ENCODE measurements at regions not wholly inside any gene's neighbourhood (a gene's known extent, or its start where the extent isn't known, plus 50 kb on each side); places are given as distances from the start of the nearest gene placed in this dataset.

DNA sequence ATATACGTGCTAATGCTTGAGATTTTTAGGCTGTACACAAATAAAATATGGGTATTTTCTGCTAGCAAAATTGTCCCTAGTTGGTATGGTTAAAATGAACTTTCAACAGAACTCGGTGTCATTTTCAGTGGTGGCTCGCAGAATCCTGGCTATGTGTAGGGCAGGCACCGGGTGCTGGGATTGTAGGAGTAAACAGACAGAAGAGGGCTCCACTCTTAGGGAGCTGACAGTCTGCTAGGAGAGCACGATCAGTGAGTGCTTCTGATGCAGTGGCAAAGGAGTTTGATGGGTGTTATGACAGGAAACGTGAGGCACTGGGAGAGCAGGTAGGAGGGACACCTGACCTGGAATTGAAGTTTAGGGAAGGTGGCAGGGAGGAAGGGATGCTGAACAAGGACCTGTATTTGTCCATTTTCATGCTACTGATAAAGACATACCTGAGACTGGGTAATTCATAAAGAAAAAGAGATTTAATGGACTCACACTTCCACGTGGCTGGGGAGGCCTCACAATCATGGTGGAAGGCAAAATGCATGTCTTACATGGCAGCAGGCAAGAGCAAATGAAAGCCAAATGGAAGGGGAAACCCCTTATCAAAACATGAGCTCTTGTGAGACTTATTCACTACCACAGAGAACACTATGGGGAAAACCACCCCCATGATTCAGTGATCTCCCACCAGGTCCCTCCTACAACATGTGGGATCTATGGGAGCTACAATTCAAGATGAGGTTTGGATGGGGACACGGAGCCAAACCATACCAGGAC, 105.4 kb upstream of the LCLAT1 start:
- Histone ChIP-seq H3K4me1 (ENCODE audit: control insufficient read depth, insufficient read depth, low read length) (peaks cover 3% of the 10 kb centered on the region; the same call in 1 of the 2 replicates), H3K27me3 (ENCODE audit: control insufficient read depth, insufficient read depth, low read length) (no peaks in the 10 kb centered on the region), H3K9me3 (ENCODE audit: control insufficient read depth, insufficient read depth, low read length) (peaks cover 12% of the 10 kb centered on the region; the same call in 1 of the 2 replicates), H3K27ac (ENCODE audit: low read depth, low read length) (no peak overlapping the region), H3K9ac (ENCODE audit: low read depth, low read length) (no peak overlapping the region), H3K36me3 (ENCODE audit: control insufficient read depth, insufficient read depth, low read length) (no peaks in the 10 kb centered on the region), H3K4me3 (ENCODE audit: low read depth, low read length) (no peak overlapping the region)

- H3K9me3 ChIP-seq (ENCODE audit: control insufficient read depth, insufficient read depth, low read length), result peaks cover 12% of the 10 kb centered on the region; the same call in 1 of the 2 replicates
- no peak overlapping the region for H3K27ac ChIP-seq (ENCODE audit: low read depth, low read length)
- no peak overlapping the region for H3K4me3 ChIP-seq (ENCODE audit: low read depth, low read length)
- H3K9ac ChIP-seq (ENCODE audit: low read depth, low read length), result no peak overlapping the region
- H3K36me3 ChIP-seq (ENCODE audit: control insufficient read depth, insufficient read depth, low read length), result no peaks in the 10 kb centered on the region
- H3K4me1 ChIP-seq (ENCODE audit: control insufficient read depth, insufficient read depth, low read length), result peaks cover 5% of the 10 kb centered on the region; the same call in 1 of the 2 replicates
- H3K27me3 ChIP-seq (ENCODE audit: control insufficient read depth, insufficient read depth, low read length), result no peaks in the 10 kb centered on the region
These were observed 100.4 kb upstream of the LCLAT1 start for GRCh38 chr2:30346471-30347169.

GRCh38 chr2:30348825-30349224, 98.2 kb upstream of the LCLAT1 start:
- H3K9ac ChIP-seq (ENCODE audit: low read depth, low read length), result no peak overlapping the region
- H3K4me3 ChIP-seq (ENCODE audit: low read depth, low read length), result no peak overlapping the region
- H3K4me1 ChIP-seq (ENCODE audit: control insufficient read depth, insufficient read depth, low read length), result peaks cover 5% of the 10 kb centered on the region; the same call in 1 of the 2 replicates
- no peaks in the 10 kb centered on the region for H3K27me3 ChIP-seq (ENCODE audit: control insufficient read depth, insufficient read depth, low read length)
- no peaks in the 10 kb centered on the region; the same call in 1 of the 2 replicates for H3K9me3 ChIP-seq (ENCODE audit: control insufficient read depth, insufficient read depth, low read length)
- H3K27ac ChIP-seq (ENCODE audit: low read depth, low read length), result no peak overlapping the region
- no peaks in the 10 kb centered on the region for H3K36me3 ChIP-seq (ENCODE audit: control insufficient read depth, insufficient read depth, low read length)

GRCh38 chr2:30349691-30350090, 97.4 kb upstream of the LCLAT1 start:
- Histone ChIP-seq H3K4me3 (ENCODE audit: low read depth, low read length) (no peak overlapping the region), H3K9ac (ENCODE audit: low read depth, low read length) (no peak overlapping the region), H3K9me3 (ENCODE audit: control insufficient read depth, insufficient read depth, low read length) (no peaks in the 10 kb centered on the region)

GRCh38 chr2:30351116-30351515, 95.9 kb upstream of the LCLAT1 start:
- Histone ChIP-seq H3K36me3 (ENCODE audit: control insufficient read depth, insufficient read depth, low read length) (no peaks in the 10 kb centered on the region), H3K27me3 (ENCODE audit: control insufficient read depth, insufficient read depth, low read length) (no peaks in the 10 kb centered on the region), H3K4me1 (ENCODE audit: control insufficient read depth, insufficient read depth, low read length) (peaks cover 5% of the 10 kb centered on the region; the same call in 1 of the 2 replicates), H3K4me3 (ENCODE audit: low read depth, low read length) (no peak overlapping the region), H3K9ac (ENCODE audit: low read depth, low read length) (no peak overlapping the region), H3K9me3 (ENCODE audit: control insufficient read depth, insufficient read depth, low read length) (no peaks in the 10 kb centered on the region), H3K27ac (ENCODE audit: low read depth, low read length) (no peak overlapping the region)

More at GRCh38 chr2:30349691-30350090, 97.4 kb upstream of the LCLAT1 start:
- H3K36me3 ChIP-seq (ENCODE audit: control insufficient read depth, insufficient read depth, low read length), result no peaks in the 10 kb centered on the region
- H3K27me3 ChIP-seq (ENCODE audit: control insufficient read depth, insufficient read depth, low read length), result no peaks in the 10 kb centered on the region
- H3K27ac ChIP-seq (ENCODE audit: low read depth, low read length), result no peak overlapping the region
- H3K4me1 ChIP-seq (ENCODE audit: control insufficient read depth, insufficient read depth, low read length), result peaks cover 5% of the 10 kb centered on the region; the same call in 1 of the 2 replicates

GRCh38 chr2:30351949-30352348, 95.1 kb upstream of the LCLAT1 start:
- Histone ChIP-seq H3K36me3 (ENCODE audit: control insufficient read depth, insufficient read depth, low read length) (no peaks in the 10 kb centered on the region), H3K4me3 (ENCODE audit: low read depth, low read length) (no peak overlapping the region), H3K27me3 (ENCODE audit: control insufficient read depth, insufficient read depth, low read length) (no peaks in the 10 kb centered on the region), H3K27ac (ENCODE audit: low read depth, low read length) (no peak overlapping the region), H3K4me1 (ENCODE audit: control insufficient read depth, insufficient read depth, low read length) (no peaks in the 10 kb centered on the region), H3K9ac (ENCODE audit: low read depth, low read length) (no peak overlapping the region), H3K9me3 (ENCODE audit: control insufficient read depth, insufficient read depth, low read length) (no peaks in the 10 kb centered on the region)

- no peak overlapping the region for H3K4me3 ChIP-seq (ENCODE audit: low read depth, low read length)
- H3K9ac ChIP-seq (ENCODE audit: low read depth, low read length), result no peak overlapping the region
- H3K4me1 ChIP-seq (ENCODE audit: control insufficient read depth, insufficient read depth, low read length), result no peaks in the 10 kb centered on the region
- no peaks in the 10 kb centered on the region for H3K9me3 ChIP-seq (ENCODE audit: control insufficient read depth, insufficient read depth, low read length)
- no peak overlapping the region for H3K27ac ChIP-seq (ENCODE audit: low read depth, low read length)
- H3K27me3 ChIP-seq (ENCODE audit: control insufficient read depth, insufficient read depth, low read length), result no peaks in the 10 kb centered on the region
- no peaks in the 10 kb centered on the region for H3K36me3 ChIP-seq (ENCODE audit: control insufficient read depth, insufficient read depth, low read length)
These were observed 92.9 kb upstream of the LCLAT1 start for GRCh38 chr2:30354150-30354549.

DNA sequence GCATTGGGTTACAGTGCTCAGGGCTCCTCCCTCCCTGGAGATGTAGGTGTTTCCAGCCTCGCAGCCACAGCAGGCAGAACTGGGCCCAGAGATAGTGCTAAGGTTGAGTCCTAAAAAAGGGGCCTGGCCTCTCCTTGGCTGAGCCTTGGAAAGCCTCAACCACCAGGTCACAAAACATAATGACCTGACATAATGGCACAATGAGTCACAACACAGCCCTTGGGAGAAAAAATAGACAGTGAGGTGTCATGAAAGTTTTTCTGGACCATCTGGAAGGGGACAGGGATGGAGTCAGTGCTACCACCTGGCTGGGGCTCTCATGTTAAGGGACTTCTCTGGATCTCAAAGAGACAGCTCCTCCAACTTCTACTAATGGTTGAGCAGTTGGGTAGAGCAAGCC, 92.4 kb upstream of the LCLAT1 start:
- H3K36me3 ChIP-seq (ENCODE audit: control insufficient read depth, insufficient read depth, low read length), result no peaks in the 10 kb centered on the region

GRCh38 chr2:30355306-30355705, 91.7 kb upstream of the LCLAT1 start:
- no peaks in the 10 kb centered on the region for H3K9me3 ChIP-seq (ENCODE audit: control insufficient read depth, insufficient read depth, low read length)
- no peak overlapping the region for H3K4me3 ChIP-seq (ENCODE audit: low read depth, low read length)
- H3K4me1 ChIP-seq (ENCODE audit: control insufficient read depth, insufficient read depth, low read length), result no peaks in the 10 kb centered on the region
- H3K27ac ChIP-seq (ENCODE audit: low read depth, low read length), result no peak overlapping the region
- no peaks in the 10 kb centered on the region for H3K27me3 ChIP-seq (ENCODE audit: control insufficient read depth, insufficient read depth, low read length)
- H3K9ac ChIP-seq (ENCODE audit: low read depth, low read length), result no peak overlapping the region
- H3K36me3 ChIP-seq (ENCODE audit: control insufficient read depth, insufficient read depth, low read length), result no peaks in the 10 kb centered on the region

More for the DNA sequence above, 92.4 kb upstream of the LCLAT1 start:
- no peaks in the 10 kb centered on the region for H3K4me1 ChIP-seq (ENCODE audit: control insufficient read depth, insufficient read depth, low read length)
- H3K27ac ChIP-seq (ENCODE audit: low read depth, low read length), result no peak overlapping the region
- H3K9me3 ChIP-seq (ENCODE audit: control insufficient read depth, insufficient read depth, low read length), result no peaks in the 10 kb centered on the region
- H3K27me3 ChIP-seq (ENCODE audit: control insufficient read depth, insufficient read depth, low read length), result no peaks in the 10 kb centered on the region
- no peak overlapping the region for H3K9ac ChIP-seq (ENCODE audit: low read depth, low read length)
- no peak overlapping the region for H3K4me3 ChIP-seq (ENCODE audit: low read depth, low read length)

DNA sequence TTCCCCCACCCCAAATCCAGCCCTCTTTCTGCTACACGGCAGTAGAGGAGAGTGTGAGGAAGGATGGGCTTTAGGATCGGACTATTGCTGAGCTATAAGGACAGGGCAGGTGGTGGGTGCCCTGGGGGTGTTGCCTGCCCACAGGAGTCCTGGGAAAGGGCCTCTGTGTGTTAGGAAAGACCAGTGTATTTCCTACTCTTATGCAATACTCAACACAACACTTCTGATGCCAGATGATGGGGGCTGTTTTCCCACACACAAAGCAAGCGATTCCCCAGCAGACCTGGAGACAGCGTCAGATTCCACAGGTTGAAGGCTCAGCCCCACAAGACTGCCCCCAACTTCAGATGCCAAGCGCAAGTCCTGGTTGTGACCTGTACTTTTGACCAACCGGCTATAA, 91.0 kb upstream of the LCLAT1 start:
- no peaks in the 10 kb centered on the region for H3K27me3 ChIP-seq (ENCODE audit: control insufficient read depth, insufficient read depth, low read length)
- no peaks in the 10 kb centered on the region for H3K4me1 ChIP-seq (ENCODE audit: control insufficient read depth, insufficient read depth, low read length)
- no peaks in the 10 kb centered on the region for H3K36me3 ChIP-seq (ENCODE audit: control insufficient read depth, insufficient read depth, low read length)
- no peaks in the 10 kb centered on the region for H3K9me3 ChIP-seq (ENCODE audit: control insufficient read depth, insufficient read depth, low read length)
- H3K9ac ChIP-seq (ENCODE audit: low read depth, low read length), result no peak overlapping the region
- H3K4me3 ChIP-seq (ENCODE audit: low read depth, low read length), result no peak overlapping the region
- H3K27ac ChIP-seq (ENCODE audit: low read depth, low read length), result no peak overlapping the region

DNA sequence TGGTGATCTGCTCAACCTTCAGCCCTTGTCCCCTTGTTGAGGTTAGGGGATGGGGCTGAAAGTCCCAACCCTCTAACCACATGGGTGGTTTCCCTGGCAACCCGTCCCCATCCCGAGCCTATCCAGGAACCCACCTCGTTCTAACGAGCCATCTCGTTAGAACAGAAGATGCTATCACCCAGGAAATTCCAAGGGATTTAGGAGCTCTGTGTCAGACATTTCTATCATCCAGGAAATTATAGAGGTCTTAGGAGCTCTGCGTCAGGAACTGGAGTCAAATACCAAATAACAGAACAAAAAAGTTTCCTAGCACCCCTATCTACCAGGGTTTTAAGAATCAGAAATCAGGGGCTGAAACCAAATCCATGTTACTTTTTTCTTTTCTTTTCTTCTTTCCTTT, 90.3 kb upstream of the LCLAT1 start:
- Histone ChIP-seq H3K9ac (ENCODE audit: low read depth, low read length) (no peak overlapping the region), H3K9me3 (ENCODE audit: control insufficient read depth, insufficient read depth, low read length) (no peaks in the 10 kb centered on the region), H3K4me3 (ENCODE audit: low read depth, low read length) (no peak overlapping the region), H3K27ac (ENCODE audit: low read depth, low read length) (no peak overlapping the region), H3K27me3 (ENCODE audit: control insufficient read depth, insufficient read depth, low read length) (no peaks in the 10 kb centered on the region), H3K36me3 (ENCODE audit: control insufficient read depth, insufficient read depth, low read length) (no peaks in the 10 kb centered on the region), H3K4me1 (ENCODE audit: control insufficient read depth, insufficient read depth, low read length) (no peaks in the 10 kb centered on the region)
